Limb (tissue), 2 donors: ENCODE measurements at regions not wholly inside any gene's neighbourhood (a gene's known extent, or its start where the extent isn't known, plus 50 kb on each side); places are given as distances from the start of the nearest gene placed in this dataset.

ENCODE experiments used
- DNase-seq, 2 donors: peaks; one replicate each; pipeline ENCODE4 v3.0.0-alpha.2; 2016; ENCODE audit errors: extremely low spot score in 2 of 2

DNA sequence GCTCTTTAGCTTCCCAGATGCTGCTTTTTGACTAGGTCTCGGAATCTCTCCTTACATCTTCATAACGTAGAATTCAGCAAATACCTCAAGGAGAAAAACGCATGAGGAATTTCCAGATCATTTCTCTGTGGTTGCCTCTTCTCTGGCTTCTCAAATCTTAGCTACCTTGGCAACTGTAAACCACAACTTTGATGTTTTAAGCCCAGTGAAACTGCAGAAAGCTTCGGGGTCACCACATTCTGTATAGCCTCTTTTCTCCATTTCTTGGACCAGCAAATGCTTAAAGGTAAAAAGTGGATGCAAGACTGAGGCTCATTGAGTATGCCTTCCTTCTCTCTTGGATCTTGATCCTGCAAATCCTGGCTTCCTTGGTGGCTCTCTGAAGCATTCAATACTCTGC is 125.5 kb upstream of the FBXL4 start:
- no peak for DNase-seq

DNA sequence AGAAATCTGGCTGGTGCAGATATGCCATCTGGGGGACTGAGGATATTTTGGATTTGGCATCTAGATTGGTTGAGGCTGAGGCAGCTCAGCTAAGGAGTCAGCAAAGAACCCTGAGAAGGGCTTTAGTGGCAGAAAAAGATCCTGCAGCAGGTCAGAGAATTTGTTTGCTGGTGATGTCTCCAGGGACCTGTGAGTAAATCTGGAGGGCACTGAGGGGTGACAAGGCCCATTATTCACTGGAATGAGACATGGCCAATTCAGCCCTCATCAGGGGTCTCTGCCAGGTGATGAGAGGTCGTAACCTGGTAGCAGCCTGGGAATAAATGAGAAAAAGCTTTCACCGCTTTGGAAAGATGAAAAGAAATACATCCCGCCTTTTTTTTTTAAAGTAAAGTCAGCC is 118.3 kb upstream of the FBXL4 start:
- no peak for DNase-seq

DNA sequence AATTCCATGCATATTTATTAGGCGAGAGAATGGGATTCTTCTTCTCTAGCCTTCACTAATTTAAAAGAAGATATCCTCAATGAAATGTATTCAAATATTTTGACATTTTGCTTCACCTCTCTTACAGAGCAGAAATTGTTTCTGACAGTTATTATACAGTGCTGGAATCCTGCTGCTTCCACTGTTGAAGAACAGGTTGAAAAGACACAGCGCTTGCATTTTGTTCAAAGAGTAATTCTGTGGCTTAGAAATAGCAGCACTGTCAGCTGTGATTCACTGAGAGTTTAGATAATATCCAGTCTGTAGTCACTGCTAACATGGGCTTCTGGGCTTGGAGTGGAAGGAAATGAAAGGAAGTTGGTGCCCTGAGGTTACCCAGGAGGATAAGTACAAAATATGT is 117.1 kb upstream of the FBXL4 start:
- DNase-seq: no peak

DNA sequence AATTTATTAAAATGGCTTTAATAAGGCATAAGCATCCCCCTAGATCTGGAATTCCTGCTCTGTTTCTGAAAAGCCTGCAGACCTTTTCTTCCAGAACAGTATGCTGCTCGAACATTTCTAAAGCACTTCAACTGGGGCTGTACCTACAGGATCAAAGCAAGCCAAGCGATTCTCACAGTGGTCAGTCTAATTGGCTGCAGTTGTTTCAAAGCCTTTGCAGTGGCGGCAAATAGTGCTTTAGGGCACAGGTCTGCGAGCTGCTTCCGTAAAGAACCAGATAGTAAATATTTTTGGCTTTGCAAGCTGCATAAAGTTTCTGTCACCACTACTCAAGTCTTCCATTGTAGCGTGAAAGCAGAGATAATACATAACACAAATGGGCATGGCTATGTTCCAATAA is 88.9 kb upstream of the FBXL4 start:
- DNase-seq: no peak

DNA sequence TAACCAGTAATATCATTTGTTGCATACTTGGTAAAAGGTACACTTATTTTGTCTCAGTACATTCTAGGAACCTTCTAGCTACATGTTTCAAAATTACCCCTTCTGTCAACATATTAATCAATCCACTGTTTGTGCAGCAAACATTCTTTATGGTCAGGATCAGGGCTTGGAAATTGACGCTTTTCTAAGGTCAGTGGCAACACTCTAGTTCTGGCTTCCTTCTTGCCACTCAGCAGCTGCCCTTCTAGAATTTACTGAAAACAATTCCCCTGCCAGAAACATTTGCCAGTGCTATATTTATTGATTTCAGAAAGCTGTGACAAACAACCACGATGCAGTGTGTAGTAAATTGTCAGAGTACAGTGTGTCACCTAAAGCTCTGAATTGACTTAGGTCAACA is 84.7 kb upstream of the FBXL4 start:
- no peak for DNase-seq

DNA sequence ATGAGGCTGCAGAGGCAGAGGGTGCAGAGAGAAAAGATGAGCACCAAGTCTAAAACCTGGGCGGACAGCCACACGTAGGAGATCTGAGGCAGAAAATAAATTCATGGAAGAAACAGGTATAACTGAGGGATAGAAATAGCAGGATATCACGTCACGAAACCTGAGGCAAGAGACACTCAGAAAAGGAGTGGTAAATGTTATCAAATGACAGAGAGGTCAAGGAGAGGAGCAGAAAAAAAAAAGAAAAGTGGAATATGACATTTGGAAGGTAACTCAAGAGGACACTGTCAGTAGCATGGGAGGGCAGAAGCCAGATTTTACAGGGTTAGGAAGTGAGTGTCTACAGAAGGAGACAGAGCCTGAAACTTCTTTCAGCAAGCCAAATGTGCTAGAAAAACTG is 84.2 kb upstream of the FBXL4 start:
- no peak for DNase-seq

DNA sequence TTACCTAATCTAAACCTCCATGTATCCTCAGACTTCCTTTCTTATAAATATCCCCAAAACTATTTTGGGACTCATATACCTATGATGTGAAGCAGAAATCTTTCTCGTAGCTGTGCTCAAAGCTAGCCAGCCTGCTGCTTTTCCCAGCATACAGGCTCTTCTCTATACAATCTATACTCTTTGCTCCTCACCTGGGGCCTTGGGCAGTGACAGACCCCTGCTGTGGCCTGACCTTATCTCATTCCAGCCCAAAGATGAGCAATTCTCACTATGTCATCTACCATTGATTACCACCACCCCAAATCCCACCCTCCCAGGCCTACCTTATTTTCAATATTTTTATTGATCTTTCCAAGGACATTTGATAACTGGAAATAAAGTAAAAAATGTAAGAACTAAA is 83.2 kb upstream of the FBXL4 start:
- DNase-seq: no peak

DNA sequence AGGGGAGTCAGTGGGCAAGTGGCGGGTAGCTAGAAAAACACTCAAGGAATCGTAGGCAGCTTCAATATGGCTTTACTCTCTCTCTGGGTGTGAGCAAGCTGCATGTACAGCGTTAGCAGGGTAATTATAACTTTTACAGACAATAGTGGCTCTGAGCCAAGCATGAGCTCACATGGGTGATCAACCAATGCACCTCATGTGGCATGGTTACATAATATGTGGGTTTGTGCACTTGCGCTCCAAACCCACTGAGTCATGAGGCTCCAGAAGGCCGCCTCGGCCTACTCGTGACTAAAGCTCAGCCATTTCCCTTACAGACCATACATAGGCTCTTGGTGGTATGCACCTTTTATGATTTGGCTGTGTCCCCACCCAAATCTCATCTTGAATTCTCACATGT is 78.4 kb upstream of the FBXL4 start:
- DNase-seq: no peak

DNA sequence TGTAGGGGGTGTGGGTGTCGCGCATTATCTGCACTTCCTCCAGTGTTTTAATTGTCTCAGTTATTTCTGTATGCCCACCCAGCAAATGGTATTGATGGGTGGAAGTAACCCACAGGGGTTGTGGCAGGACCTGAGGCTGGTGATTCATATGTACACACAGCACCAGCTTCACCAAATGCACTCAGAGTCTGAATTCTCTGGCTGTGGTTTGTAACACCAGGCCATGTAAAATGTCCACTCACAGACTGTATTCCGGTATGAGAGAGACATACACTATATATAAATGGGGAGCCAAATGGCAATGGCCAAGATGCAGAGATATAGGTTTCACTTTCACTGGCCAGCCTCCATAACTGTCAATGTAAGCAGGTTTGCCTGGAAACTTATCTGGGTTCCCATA is 76.3 kb upstream of the FBXL4 start:
- DNase-seq: no peak

DNA sequence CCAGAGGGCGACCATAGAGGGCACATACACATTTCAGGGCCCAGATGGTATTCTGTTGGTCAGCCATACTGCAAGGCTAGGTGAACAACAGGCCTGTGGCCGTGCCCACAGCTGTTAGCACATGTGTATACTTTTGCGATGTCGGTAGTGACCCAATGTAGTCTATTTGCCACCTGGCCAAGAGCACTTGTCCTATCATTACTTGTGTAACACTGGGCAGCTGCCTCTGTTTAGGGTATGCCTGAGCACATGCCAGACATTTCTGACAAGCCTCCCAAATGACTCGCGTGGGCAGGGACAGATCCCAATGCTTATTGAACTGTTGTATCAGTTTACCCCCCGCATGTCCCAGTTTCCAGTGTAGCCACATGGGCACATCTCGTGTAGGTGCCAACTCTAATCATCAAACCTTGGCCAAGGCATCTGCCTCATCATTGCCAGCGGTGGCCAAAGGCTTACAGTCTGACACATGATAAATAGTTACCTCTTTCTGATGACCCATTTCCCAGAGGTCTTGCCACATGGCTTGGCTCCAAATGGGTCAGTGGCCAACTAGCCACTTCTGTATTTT is 74.4 kb upstream of the FBXL4 start:
- DNase-seq: no peak

DNA sequence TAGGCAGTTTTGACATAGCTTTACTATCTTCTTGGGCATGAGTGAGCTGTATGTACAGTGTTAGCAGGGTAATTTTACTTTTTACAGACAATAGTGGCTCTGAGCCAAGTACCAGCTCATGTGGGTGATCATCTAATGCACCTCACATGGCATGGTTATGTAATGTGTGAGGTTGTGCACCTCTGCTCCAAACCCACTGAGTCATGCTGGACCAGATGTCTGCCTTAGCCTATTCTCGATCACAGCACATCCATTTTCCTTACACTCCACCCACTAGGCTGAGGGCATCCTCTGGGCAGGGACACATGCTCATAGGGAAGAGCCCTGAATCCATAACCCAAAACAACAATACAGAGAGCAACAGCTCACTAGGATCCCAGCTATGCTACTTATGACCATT is 71.6 kb upstream of the FBXL4 start:
- no peak for DNase-seq

DNA sequence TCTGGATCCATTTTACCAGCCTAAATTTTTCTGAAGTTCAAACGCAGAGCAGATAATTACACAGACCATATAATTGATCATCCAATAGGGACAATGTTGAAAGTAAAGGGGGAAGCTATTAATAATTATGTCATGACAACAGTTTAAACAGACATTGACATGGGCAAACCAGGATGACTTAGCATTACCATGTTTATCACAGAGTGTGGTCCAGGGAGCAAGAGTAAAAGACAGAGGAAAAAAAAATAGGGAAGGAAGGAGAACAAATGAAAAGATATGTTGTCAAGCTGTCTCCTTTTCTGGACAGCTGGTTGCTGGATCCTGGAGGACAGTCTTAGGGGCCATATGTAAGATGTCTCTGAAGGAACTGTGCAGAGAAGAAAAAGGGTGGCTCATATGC is 69.4 kb upstream of the FBXL4 start:
- DNase-seq: no peak

DNA sequence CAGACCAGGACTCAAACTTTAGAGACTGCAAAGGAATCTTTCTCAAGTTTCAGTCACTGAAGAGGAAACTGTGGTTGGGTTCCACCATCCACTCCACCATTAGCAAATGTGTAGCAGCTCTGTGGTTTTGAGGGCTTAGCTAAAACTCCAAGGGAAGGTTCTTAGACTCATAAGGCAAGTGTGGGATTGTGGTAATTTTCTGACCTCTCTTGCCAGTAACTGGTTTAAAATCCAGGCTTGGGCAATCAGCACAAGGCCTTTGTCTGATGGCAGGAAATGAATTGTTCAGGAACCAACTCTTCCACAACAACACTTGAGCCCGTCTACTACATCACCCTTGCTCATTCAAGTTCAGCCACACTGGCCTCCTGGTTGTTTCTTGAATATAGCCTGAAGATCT is 68.6 kb upstream of the FBXL4 start:
- DNase-seq: no peak

DNA sequence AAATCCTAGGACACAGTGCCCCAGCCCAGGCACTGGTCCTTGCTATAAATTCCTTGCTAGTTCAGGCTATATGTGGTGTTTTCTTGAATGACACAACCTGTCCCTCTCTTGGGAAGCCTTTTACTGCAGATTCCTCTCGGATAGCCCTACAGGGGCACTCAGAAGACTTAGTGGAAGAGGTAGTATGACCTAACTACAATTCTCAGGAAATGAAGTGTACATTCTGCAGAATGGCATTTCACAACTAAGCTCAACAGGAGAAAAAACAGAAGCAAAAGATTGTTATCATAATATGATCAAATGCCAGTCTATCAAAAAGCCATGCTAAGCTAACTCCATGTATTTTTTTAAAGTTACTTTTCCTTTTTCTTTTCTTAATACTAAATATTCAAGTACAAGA is 66.3 kb upstream of the FBXL4 start:
- no peak for DNase-seq

DNA sequence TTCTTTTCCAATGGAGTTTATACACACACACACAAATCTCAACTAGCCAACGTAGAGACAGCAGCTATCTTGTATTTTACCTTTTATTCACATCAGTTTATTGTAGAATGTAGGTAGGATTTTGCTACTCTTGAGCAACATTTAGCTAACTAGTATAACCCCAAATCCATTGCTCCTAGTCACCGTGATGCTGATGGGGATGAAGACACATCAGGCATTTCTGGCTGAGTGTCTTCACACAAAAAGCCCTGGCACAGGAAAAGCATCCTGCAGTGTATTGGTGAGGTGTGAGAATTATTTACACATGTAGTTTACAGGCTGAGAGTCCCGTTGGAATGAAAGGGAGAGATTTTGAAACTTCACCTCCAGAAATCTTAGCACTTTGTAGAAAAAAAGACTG is 65.9 kb upstream of the FBXL4 start:
- no peak for DNase-seq

DNA sequence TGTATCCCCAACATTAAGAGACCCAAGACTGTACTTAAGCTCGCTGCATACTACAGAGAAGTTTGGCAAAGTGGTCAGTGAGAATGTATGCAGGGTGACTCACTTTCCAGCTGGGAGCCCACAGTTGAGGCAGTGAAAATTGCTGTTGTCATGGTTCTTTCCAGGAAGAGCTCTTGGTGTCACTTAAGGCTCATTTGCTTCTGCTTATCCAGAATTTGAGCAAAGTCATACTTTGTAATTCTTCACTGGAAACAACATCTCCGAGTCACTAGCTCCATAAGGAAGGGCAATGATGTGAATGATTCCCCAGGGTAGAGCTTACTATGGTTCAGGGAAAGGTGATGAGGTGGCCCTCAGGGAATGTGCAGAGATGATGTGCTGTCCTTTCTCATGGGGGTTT is 65.4 kb upstream of the FBXL4 start:
- no peak for DNase-seq

DNA sequence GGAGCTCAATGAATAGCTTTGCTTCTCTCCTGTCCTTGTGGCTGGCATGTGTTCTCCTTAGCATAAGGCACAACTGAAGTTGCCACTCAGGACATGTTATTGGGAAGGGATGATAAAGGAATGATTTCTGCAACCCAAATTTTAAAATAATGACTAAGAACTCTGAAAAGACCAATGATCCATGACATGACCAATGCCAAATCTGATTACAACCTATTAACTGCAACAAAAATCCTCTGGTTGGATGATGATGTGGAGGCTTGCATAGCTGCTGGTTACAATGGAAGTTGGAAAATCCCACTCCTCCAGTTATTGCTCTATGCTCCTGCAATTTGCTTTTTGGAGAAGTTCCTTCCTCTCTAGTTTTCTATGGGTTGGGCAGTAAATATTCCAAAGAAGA is 63.4 kb upstream of the FBXL4 start:
- no peak for DNase-seq

DNA sequence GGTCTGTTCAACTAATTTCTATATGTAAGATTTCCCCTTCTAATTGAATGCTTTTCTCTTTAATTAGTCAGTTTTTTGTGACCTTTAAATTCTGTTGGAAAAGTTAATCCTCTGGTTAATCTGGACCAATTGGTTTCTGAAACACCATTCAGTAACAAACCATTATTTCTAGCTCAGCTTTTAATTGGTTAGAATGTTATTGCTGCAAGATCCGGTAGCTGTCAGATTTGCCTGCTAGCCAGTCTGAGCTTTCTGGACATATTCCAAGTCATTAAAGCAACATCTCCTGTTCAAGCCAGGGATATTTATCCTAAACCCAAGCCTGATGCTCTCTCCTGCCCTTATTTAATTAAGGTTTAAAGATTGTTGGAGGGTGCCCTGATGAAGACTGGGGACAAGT is 55.1 kb upstream of the FBXL4 start:
- DNase-seq: no peak

DNA sequence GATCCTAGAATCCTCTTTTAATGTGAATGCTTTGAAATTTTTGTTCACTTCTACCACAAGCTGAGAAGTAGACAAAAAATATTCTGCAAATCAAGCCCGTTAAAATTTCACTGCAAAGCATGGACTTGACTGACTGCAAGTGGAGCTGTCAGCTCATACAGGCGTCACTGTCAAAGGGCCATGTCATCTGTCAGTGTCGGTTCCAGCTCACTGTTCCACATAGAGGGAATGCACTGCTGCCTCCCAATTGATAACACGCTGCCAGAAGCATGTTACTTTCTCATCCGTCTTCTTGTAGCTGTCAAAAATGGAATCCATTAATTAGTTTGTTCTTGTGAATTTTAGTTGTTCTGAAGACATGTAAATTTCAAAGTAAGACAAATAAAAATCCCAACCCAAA is 50.4 kb upstream of the FBXL4 start:
- no peak for DNase-seq
